GM06990 (cell line): ENCODE measurements at regions not wholly inside any gene's neighbourhood (a gene's known extent, or its start where the extent isn't known, plus 50 kb on each side); places are given as distances from the start of the nearest gene placed in this dataset.

ENCODE experiments used
- DNase-seq: peaks from one replicate; pipeline ENCODE4 v3.0.0-alpha.2; 2011; ENCODE audit not compliant: insufficient read length; ENCODE audit errors: extremely low read depth
- H3K27me3 ChIP-seq: replicated peaks from 2 replicates; pipeline ENCODE4 v1.6.0; 2011; ENCODE audit warnings: low read length; ENCODE audit not compliant: control insufficient read depth, insufficient read depth
- H3K36me3 ChIP-seq: 2 replicates; pipeline ENCODE4 v1.5.1; 2011; ENCODE audit warnings: low read length; ENCODE audit not compliant: control insufficient read depth, insufficient read depth
- H3K4me3 ChIP-seq: replicated peaks from 2 replicates; pipeline ENCODE4 v1.5.1; 2011; ENCODE audit warnings: low read depth, mild to moderate bottlenecking, control low read depth, low read length
- CTCF ChIP-seq: IDR thresholded peaks from 2 replicates; pipeline ENCODE4 v1.5.1; 2011; ENCODE audit warnings: low read length, control low read depth, mild to moderate bottlenecking, inconsistent platforms; ENCODE audit not compliant: insufficient read depth, poor library complexity, severe bottlenecking

GRCh38 chr7:92917230-92917629 lies 80.9 kb upstream of the CDK6 start:
- Histone ChIP-seq H3K27me3 (no peaks in the 10 kb centered on the region), H3K36me3 (no peaks in the 10 kb centered on the region), H3K4me3 (no peak overlapping the region)
- TF ChIP-seq CTCF, result no peak
- DNase-seq, result no peak

GRCh38 chr7:92916770-92917224 lies 80.4 kb upstream of the CDK6 start:
- no peaks in the 10 kb centered on the region for H3K36me3 ChIP-seq
- no peak for TF ChIP-seq CTCF
- no peak overlapping the region for H3K4me3 ChIP-seq
- no peak for DNase-seq
- no peaks in the 10 kb centered on the region for H3K27me3 ChIP-seq

GRCh38 chr7:92915348-92915747 lies 79.0 kb upstream of the CDK6 start:
- no peak for DNase-seq
- Histone ChIP-seq H3K4me3 (no peak overlapping the region), H3K27me3 (no peaks in the 10 kb centered on the region), H3K36me3 (no peaks in the 10 kb centered on the region)
- no peak for TF ChIP-seq CTCF

- Histone ChIP-seq H3K27me3 (no peaks in the 10 kb centered on the region), H3K36me3 (no peaks in the 10 kb centered on the region), H3K4me3 (no peak overlapping the region)
- no peak for TF ChIP-seq CTCF
- no peak for DNase-seq
Measured at GRCh38 chr7:92914645-92915044, 78.3 kb upstream of the CDK6 start.

GRCh38 chr7:92913849-92914248 lies 77.5 kb upstream of the CDK6 start:
- no peak for TF ChIP-seq CTCF
- Histone ChIP-seq H3K36me3 (no peaks in the 10 kb centered on the region), H3K27me3 (no peaks in the 10 kb centered on the region), H3K4me3 (no peak overlapping the region)
- no peak for DNase-seq

GRCh38 chr7:92910976-92911375 lies 74.6 kb upstream of the CDK6 start:
- DNase-seq, result no peak
- H3K36me3 ChIP-seq, result no peaks in the 10 kb centered on the region
- no peak overlapping the region for H3K4me3 ChIP-seq
- no peak for TF ChIP-seq CTCF
- no peaks in the 10 kb centered on the region for H3K27me3 ChIP-seq
